GM21737 (cell line): ENCODE measurements at regions not wholly inside any gene's neighbourhood (a gene's known extent, or its start where the extent isn't known, plus 50 kb on each side); places are given as distances from the start of the nearest gene placed in this dataset.
"Not testable (repeated sequence)": the region's sequence is repeated elsewhere in the genome, so short reads cannot be mapped to it uniquely, and the experiment has no call there.

Experiments used
- ATAC-seq: cut with Tn5 transposase; IDR thresholded peaks from one replicate; pipeline ENCODE4 v1.9.1; 2021; ENCODE audit warnings: mild to moderate bottlenecking, moderate library complexity; ENCODE audit not compliant: unreplicated experiment

GRCh38 chrX:131875827-131876226 is 147.3 kb upstream of the STK26 start:
- ATAC-seq = not testable (repeated sequence)

GRCh38 chrX:131881194-131881593 is 141.9 kb upstream of the STK26 start:
- no peak for ATAC-seq

DNA sequence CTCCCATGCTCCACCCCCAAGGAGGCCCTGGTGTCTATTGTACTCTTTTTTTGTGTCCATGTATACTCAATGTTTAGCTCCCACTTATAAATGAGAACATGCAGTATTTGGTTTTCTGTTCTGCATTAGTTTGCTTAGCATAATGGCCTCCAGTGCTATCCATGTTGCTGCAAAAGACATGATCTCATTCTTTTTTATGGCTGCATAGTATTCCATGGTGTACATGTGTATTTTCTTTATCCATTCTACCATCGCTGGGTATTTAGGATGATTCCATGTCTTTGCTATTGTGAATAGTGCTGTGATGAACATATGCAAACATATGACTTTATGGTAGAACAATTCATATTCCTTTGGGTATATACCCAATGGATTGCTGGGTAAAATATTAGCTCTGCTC is 138.1 kb upstream of the STK26 start:
- ATAC-seq = not testable (repeated sequence)

- ATAC-seq = not testable (repeated sequence)
These were observed 129.2 kb upstream of the STK26 start for GRCh38 chrX:131893857-131894256.

GRCh38 chrX:131894995-131895394 is 128.1 kb upstream of the STK26 start:
- ATAC-seq = no peak

DNA sequence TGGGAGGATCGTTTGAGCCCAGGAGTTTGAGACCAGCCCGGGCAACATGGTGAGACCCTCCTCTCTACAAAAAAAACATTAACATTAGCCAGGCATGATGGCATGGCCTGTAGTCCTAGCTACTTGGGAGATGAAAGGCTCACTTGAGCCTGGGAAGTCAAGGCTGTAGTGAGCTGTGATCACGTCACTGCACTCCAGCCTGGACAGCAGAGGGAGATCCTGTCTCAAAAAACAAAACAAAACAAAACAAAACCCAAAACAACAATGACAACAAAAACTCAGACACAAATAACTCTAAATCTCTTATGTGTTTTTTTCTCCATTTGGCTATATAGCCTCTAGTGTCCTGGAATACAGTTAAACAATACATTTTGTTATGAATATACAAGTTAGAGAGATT is 127.3 kb upstream of the STK26 start:
- ATAC-seq = no peak

GRCh38 chrX:131901546-131901945 is 121.6 kb upstream of the STK26 start:
- ATAC-seq = no peak

DNA sequence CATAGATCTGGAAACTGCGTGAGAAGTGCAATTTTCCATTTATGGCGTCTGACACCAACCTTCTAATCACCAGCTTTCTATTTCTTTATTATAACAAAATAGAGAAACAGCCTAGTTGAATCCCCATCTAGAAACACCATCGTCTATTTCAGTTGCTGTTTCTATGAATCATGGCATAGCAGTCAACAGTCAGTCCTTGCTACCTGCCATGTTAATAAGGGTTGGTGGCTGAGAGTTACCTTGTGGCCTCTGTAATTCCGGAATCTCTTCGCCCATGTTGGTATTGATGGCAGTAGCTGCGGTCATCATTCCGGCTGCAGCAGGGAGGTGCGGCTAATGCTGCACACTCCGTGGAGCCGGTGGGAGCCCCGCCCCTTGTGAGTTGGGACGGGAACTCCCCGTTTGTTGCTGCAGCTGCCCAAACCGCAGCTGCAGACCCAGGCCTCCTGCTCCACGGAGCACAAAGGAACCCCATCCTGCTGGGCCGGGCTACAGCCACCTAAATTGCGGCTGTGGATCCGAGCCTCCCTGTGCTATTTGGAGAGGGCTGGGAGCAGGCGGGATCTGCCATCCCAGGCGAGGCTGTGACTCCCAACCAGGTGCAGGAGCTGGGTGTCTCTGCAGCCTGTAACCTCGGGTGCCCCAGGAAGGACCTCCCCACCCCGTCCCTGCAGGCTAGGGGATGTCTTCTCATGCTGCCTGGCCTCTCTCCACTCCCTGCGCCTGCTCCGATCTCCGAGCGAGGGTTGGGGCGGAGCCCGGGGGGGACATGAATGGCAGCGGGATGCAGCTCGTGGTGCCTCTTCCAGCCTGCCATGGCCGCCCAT is 115.4 kb upstream of the STK26 start:
- ATAC-seq = no peak

DNA sequence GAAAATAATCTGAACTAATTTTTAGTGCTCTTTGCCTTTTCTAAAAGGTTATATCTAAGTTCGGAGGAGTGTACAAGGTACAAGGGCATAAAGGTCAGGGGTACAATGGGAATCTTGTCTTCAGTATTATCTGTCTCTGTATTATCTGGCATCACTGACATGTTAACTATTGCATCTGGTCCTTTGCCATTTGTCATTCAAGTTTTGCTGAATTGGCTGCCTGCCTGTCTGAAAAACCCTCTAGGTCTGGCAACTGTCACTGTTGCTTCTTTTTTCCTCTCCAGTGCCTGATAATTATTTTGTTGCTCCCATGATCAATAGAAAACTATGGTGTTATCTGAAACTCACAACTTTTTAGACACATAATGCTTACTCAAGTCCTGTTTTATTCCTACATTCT is 112.5 kb upstream of the STK26 start:
- no peak for ATAC-seq

DNA sequence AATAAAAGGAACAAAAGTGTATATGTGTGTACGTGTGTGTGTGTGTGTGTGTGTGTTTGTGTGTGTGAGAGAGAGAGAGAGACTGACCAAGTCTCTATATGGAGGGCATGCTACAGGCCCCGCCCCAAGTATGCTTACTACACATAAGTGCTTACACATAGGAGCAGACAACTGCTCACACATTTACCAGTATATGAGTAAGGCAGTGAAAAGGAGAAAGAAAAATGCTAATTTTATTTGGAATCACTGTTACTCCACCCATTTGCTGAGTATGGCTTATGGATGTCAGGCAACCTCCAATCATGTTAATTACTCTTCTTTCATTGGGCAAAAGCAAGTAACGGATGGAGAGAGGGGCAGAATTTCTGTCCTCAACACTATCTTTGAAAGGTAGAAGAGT is 107.6 kb upstream of the STK26 start:
- no peak for ATAC-seq

- ATAC-seq = no peak
These were observed 105.5 kb upstream of the STK26 start for GRCh38 chrX:131917588-131917987.

GRCh38 chrX:131918839-131919238 is 104.3 kb upstream of the STK26 start:
- no peak for ATAC-seq

DNA sequence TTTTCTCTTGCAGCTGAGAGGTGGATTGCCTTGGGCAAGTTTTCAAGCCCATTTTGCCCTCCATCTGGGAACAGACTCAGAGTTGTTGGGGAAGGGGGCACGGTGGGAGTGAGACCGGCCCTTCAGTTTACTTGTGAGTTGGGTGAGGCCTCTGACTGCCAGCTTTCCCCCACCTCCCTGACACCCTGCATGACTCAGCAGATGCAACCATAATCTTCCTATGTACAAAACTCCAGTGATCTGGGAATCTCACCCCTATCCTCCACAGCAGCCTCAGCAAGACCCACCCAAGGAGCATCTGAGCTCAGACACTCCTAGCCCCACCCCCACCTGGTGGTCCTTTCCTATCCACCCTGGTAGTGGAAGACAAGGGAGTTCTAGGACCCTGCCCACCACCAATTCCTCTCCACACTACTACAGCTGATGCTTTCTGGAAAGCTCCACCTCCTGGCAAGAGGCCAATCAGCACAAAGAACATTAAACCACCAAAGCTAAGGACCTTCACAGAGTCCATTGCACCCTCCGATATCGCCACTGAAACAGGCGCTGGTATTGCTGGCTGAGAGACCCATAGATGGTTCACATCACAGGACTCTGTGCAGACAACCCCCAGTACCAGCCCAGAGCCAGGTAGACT is 99.4 kb upstream of the STK26 start:
- no peak for ATAC-seq

DNA sequence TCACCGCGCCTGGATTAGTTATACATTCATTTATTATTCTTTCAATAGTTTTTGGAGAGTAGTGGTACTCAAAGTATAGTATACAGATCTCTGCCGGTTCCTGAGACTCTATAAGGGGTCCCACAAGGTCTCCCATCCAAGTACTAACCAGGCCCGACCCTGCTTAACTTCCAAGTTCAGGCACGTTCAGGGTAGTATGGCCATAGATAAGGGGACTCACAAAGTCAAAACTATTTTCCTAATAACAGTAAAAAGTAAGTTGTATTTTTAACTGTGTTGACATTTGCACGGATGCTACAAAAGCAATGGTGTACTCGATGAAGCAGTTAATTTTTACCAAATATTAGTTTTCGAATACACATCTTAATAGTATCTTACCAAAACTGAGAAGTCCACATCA is 84.4 kb upstream of the STK26 start:
- ATAC-seq = no peak

DNA sequence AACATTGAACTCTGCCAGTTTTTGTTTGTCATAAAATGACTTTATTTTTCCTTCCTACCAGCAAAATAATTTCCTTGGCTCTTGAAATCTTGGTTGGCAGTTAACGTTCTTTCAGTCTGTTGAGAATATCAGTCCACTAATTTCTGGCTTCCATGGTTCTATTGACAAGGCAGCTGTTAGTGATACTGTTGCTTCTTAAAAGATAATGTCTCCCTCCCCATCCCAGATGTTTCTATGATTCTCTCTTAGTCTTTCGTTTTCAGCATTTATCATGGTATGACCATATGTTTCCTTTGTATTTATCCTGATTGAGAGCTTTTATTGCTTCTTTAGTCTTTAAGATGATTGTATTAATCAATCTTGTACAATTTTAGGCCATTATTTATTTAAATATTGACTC is 81.1 kb upstream of the STK26 start:
- no peak for ATAC-seq

DNA sequence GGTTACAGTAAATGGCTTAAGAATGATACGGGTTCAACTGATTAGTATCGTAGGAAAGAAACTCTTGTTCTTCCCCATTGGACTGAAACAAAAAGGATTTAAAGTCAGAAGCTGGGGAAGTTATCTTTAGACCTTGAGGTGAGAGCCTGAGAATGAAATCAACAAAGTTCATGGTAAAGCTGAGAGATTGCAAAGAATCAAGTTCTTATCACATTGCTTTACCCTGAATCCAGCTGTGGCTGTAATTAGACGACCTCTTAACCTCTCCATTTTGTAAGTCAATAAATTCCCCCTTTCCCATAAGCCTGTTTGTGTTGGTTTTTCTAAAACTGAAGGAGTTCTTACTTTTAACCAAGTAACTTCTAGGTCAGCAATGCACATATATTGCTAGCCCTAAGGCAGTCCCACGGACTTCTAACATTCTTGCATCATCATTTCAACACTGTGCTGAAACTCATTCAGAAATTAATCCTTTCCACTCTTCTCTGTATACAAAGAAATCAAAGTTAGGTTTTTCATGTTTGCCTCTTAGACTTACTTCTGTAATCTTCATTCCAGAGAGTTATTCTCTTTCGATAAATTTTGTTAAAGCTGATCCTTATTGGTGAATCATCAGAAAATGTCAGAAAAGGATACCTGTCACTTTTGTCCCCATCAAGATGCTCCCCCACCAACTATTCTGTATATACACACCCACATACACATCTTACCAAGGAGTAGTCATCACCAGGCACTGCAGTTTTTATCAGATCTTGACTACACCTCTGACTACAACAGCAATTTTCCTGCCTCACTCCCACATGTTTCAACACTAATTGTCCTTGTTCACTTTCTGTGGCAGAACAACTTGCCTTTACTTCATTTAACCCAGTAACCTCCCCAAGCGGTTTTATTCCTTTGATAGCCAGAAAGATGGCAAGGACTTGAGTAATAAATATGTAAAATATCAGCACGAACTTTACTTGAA is 77.9 kb upstream of the STK26 start:
- no peak for ATAC-seq

DNA sequence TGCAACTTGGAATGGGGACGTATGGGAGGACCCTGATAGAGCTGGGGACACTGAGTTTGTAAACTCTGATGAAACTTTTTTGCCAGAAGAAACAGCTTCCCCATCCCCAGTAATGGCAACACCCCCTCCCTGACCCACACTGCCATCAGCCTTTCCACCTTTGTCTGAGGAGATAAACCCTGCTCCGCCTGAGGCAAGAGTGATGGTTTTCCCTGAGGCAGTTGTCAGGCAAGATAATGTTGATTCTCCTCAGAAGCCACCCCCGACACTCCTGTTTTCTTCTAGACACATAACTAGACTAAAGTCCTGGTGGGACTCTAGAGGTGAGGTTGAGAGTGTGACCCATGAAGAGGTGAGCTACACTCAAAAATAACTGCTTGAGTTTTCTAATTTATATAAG is 71.9 kb upstream of the STK26 start:
- ATAC-seq = no peak

GRCh38 chrX:131955099-131955777 is 67.9 kb upstream of the STK26 start:
- no peak for ATAC-seq

- ATAC-seq = no peak
These were observed 64.4 kb upstream of the STK26 start for GRCh38 chrX:131958724-131959123.

- ATAC-seq = no peak
These were observed 52.8 kb upstream of the STK26 start for GRCh38 chrX:131970347-131970746.
